GM23338 (cell line): ENCODE measurements at regions not wholly inside any gene's neighbourhood (a gene's known extent, or its start where the extent isn't known, plus 50 kb on each side); places are given as distances from the start of the nearest gene placed in this dataset.

Experiments used
- ATAC-seq: fragments of 200-7000 bp; cut with Tn5 transposase; 3 replicates; pipeline ENCODE4 v1.9.1; 2020
- DNase-seq: peaks from one replicate; pipeline ENCODE4 v3.0.0-alpha.2; 2015; ENCODE audit warnings: low spot score
- H2AFZ ChIP-seq: fragments of 200-600 bp; sonication (generic); 2 replicates; pipeline ENCODE4 v1.8.0; 2016; ENCODE audit warnings: antibody characterized with exemption, mild to moderate bottlenecking, moderate library complexity
- H3F3A ChIP-seq: fragments of 200-600 bp; sonication (generic); replicated peaks from 2 replicates; pipeline ENCODE4 v1.8.0; 2017; ENCODE audit warnings: antibody characterized with exemption, mixed run types, low read depth
- H3K27ac ChIP-seq: fragments of 200-600 bp; sonication (generic); 2 replicates; pipeline ENCODE4 v1.6.1; 2016; ENCODE audit warnings: low read depth
- H3K27me3 ChIP-seq: fragments of 200-600 bp; sonication (generic); 2 replicates; pipeline ENCODE4 v1.8.0; 2016; ENCODE audit warnings: mild to moderate bottlenecking, mixed run types, moderate library complexity; ENCODE audit not compliant: insufficient read depth
- H3K36me3 ChIP-seq: fragments of 200-600 bp; sonication (generic); 2 replicates; pipeline ENCODE4 v1.8.0; 2016; ENCODE audit warnings: mild to moderate bottlenecking; ENCODE audit not compliant: insufficient read depth
- H3K4me1 ChIP-seq: fragments of 200-600 bp; sonication (generic); 2 replicates; pipeline ENCODE4 v1.8.0; 2016; ENCODE audit warnings: mild to moderate bottlenecking, moderate library complexity; ENCODE audit not compliant: insufficient read depth
- H3K4me2 ChIP-seq: fragments of 200-600 bp; sonication (generic); 2 replicates; pipeline ENCODE4 v1.7.1; 2017; ENCODE audit warnings: mixed run types
- H3K4me3 ChIP-seq: fragments of 200-600 bp; sonication (generic); 2 replicates; pipeline ENCODE4 v1.6.1; 2016; ENCODE audit warnings: mixed run types
- H3K79me2 ChIP-seq: fragments of 200-600 bp; sonication (generic); replicated peaks from 2 replicates; pipeline ENCODE4 v1.8.0; 2017; ENCODE audit warnings: mild to moderate bottlenecking; ENCODE audit not compliant: insufficient read depth
- H3K9me2 ChIP-seq: fragments of 200-600 bp; sonication (generic); 2 replicates; pipeline ENCODE4 v1.8.0; 2017; ENCODE audit not compliant: insufficient read depth
- H4K20me1 ChIP-seq: fragments of 200-600 bp; sonication (generic); replicated peaks from 2 replicates; pipeline ENCODE4 v1.8.0; 2017; ENCODE audit warnings: mild to moderate bottlenecking; ENCODE audit not compliant: insufficient read depth
- H3K27ac Mint-ChIP-seq: 2 replicates; pipeline ENCODE4 v1.8.0; 2020; ENCODE audit warnings: inconsistent platforms, mild to moderate bottlenecking, moderate library complexity, mixed read lengths
- H3K27me3 Mint-ChIP-seq: 3 replicates; pipeline ENCODE4 v1.8.0; 2022; ENCODE audit warnings: low read depth, mild to moderate bottlenecking, moderate library complexity, mixed read lengths, inconsistent platforms; ENCODE audit not compliant: insufficient read depth, poor library complexity
- H3K36me3 Mint-ChIP-seq: 3 replicates; pipeline ENCODE4 v1.8.0; 2021; ENCODE audit warnings: low read depth, mild to moderate bottlenecking, inconsistent platforms, moderate library complexity, mixed read lengths
- H3K4me1 Mint-ChIP-seq: 3 replicates; pipeline ENCODE4 v1.8.0; 2020; ENCODE audit warnings: mild to moderate bottlenecking, inconsistent platforms, mixed read lengths
- H3K4me3 Mint-ChIP-seq: 3 replicates; pipeline ENCODE4 v1.8.0; 2021; ENCODE audit warnings: moderate library complexity, mild to moderate bottlenecking, inconsistent platforms, mixed read lengths
- H3K9me3 Mint-ChIP-seq: 3 replicates; pipeline ENCODE4 v1.8.0; 2020; ENCODE audit warnings: moderate library complexity, mild to moderate bottlenecking, inconsistent platforms, mixed read lengths
- CREB1 ChIP-seq: fragments of 250-450 bp; sonication (Bioruptor Pico); IDR thresholded peaks from 2 replicates; pipeline ENCODE4 v1.5.0; 2020; ENCODE audit warnings: low read depth, mild to moderate bottlenecking, moderate library complexity
- CTCF ChIP-seq, 2 experiments: fragments of 200-600 bp in 1 of 2; sonication (generic) in 1 of 2; conservative IDR thresholded peaks; 2 replicates each; pipeline versions ENCODE4 v1.5.1 to v1.6.1; 2016 to 2017; ENCODE audit warnings: antibody characterized with exemption in 2 of 2, low read depth in 2 of 2, mild to moderate bottlenecking in 2 of 2, moderate library complexity in 1 of 2
- EZH2 ChIP-seq: fragments of 200-600 bp; sonication (generic); IDR thresholded peaks from one replicate; pipeline ENCODE4 v1.8.0; 2017; ENCODE audit warnings: antibody characterized with exemption, mild to moderate bottlenecking, low read depth; ENCODE audit not compliant: unreplicated experiment
- EZH2phosphoT487 ChIP-seq: fragments of 200-600 bp; sonication (generic); IDR thresholded peaks from one replicate; pipeline ENCODE4 v1.8.1; 2018; ENCODE audit warnings: antibody characterized with exemption; ENCODE audit not compliant: unreplicated experiment
- NANOG ChIP-seq: IDR thresholded peaks from 2 replicates; pipeline ENCODE4 v1.6.1; 2016; ENCODE audit warnings: antibody characterized with exemption, borderline replicate concordance
- POLR2AphosphoS5 ChIP-seq: IDR thresholded peaks from 2 replicates; pipeline ENCODE4 v1.6.1; 2016; ENCODE audit warnings: antibody characterized with exemption, low read depth
- STAT1 ChIP-seq: IDR thresholded peaks from one replicate; pipeline ENCODE4 v1.6.1; 2016; ENCODE audit warnings: antibody characterized with exemption; ENCODE audit not compliant: unreplicated experiment
- ZNF331 ChIP-seq: fragments of 250-450 bp; sonication (Bioruptor Pico); IDR thresholded peaks from 2 replicates; pipeline ENCODE4 v1.5.0; 2020; ENCODE audit warnings: low read depth, mild to moderate bottlenecking, moderate library complexity
- TF ChIP-seq, protein P1 (sequence below): IDR thresholded peaks from one replicate; pipeline ENCODE4 v1.6.1; 2018; ENCODE audit warnings: antibody characterized with exemption; ENCODE audit not compliant: unreplicated experiment
- TF ChIP-seq, protein P2 (sequence below): IDR thresholded peaks from 2 replicates; pipeline ENCODE4 v1.6.1; 2016; ENCODE audit warnings: antibody characterized with exemption
- TF ChIP-seq, protein P3 (sequence below): fragments of 250-450 bp; sonication (Bioruptor Pico); IDR thresholded peaks from 2 replicates; pipeline ENCODE4 v1.5.0; 2020; ENCODE audit warnings: mild to moderate bottlenecking, moderate library complexity

DNA sequence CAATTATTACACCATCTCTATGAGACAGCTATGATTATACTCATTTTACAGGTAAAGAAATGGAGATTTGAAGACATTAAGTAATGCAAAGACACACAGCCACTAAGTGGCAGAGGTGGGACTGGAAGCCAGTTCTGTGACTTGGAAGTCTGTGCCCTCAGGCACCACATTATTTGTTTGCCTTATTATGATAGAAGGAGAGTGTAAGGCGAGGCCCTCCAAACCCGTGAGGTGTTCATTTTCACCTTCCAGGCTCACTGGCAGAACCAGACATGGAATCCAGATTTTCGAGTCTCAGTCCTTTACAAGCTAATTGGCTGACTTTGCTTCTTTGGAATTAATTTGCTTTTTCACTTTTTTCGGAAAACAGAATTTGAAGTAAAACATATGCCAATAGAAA lies 107.9 kb downstream of the CAND1 start:
- Histone ChIP-seq H2AFZ (no peak overlapping the region), H3K4me3 (no peak overlapping the region), H3K79me2 (no peaks in the 10 kb centered on the region), H3K4me2 (no peak overlapping the region), H3K27ac (no peak overlapping the region), H4K20me1 (no peaks in the 10 kb centered on the region), H3K36me3 (no peaks in the 10 kb centered on the region), H3F3A (no peaks in the 10 kb centered on the region), H3K4me1 (no peaks in the 10 kb centered on the region), H3K27me3 (no peaks in the 10 kb centered on the region), H3K9me2 (no peaks in the 10 kb centered on the region)
- no peak for DNase-seq
- Mint-ChIP-seq H3K4me1 (no peaks in the 10 kb centered on the region), H3K27ac (no peak overlapping the region), H3K4me3 (no peak overlapping the region), H3K9me3 (no peaks in the 10 kb centered on the region; the same call in 2 of the 3 replicates), H3K27me3 (no peaks in the 10 kb centered on the region), H3K36me3 (no peaks in the 10 kb centered on the region)
- no peak for TF ChIP-seq NANOG
- TF ChIP-seq POLR2AphosphoS5, result no peak
- ATAC-seq, result no peak

DNA sequence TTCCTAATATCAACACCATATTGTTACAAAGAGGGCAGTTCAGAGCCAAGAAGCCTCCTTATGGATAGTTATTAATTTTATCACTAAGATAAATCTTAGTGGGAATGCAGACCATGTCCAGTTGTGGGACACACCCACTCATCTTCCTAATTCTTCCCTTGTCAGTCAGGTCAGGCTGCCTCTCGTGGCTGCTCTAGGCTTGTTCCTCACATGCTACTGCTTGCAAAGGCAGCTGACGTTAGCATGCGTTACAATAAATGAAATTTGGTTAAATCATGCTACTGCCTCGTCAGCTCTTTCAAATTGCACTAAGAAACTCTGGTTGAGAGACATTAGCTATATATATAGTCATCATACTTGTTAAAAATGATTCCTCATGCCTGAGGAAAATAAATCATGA lies 108.4 kb downstream of the CAND1 start:
- Histone ChIP-seq H2AFZ (no peak overlapping the region), H3K79me2 (no peaks in the 10 kb centered on the region), H3K4me1 (no peaks in the 10 kb centered on the region), H3K27ac (no peak overlapping the region), H3K4me3 (no peak overlapping the region), H4K20me1 (no peaks in the 10 kb centered on the region), H3K36me3 (no peaks in the 10 kb centered on the region), H3K4me2 (no peak overlapping the region), H3K27me3 (no peaks in the 10 kb centered on the region), H3K9me2 (no peaks in the 10 kb centered on the region), H3F3A (no peaks in the 10 kb centered on the region)
- Mint-ChIP-seq H3K27ac (no peak overlapping the region), H3K9me3 (no peaks in the 10 kb centered on the region; the same call in 2 of the 3 replicates), H3K27me3 (no peaks in the 10 kb centered on the region), H3K4me3 (no peak overlapping the region), H3K4me1 (no peaks in the 10 kb centered on the region), H3K36me3 (no peaks in the 10 kb centered on the region)
- ATAC-seq, result no peak
- DNase-seq, result no peak
- TF ChIP-seq, protein P1, sequence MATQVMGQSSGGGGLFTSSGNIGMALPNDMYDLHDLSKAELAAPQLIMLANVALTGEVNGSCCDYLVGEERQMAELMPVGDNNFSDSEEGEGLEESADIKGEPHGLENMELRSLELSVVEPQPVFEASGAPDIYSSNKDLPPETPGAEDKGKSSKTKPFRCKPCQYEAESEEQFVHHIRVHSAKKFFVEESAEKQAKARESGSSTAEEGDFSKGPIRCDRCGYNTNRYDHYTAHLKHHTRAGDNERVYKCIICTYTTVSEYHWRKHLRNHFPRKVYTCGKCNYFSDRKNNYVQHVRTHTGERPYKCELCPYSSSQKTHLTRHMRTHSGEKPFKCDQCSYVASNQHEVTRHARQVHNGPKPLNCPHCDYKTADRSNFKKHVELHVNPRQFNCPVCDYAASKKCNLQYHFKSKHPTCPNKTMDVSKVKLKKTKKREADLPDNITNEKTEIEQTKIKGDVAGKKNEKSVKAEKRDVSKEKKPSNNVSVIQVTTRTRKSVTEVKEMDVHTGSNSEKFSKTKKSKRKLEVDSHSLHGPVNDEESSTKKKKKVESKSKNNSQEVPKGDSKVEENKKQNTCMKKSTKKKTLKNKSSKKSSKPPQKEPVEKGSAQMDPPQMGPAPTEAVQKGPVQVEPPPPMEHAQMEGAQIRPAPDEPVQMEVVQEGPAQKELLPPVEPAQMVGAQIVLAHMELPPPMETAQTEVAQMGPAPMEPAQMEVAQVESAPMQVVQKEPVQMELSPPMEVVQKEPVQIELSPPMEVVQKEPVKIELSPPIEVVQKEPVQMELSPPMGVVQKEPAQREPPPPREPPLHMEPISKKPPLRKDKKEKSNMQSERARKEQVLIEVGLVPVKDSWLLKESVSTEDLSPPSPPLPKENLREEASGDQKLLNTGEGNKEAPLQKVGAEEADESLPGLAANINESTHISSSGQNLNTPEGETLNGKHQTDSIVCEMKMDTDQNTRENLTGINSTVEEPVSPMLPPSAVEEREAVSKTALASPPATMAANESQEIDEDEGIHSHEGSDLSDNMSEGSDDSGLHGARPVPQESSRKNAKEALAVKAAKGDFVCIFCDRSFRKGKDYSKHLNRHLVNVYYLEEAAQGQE, result no peak
- TF ChIP-seq, protein P2, sequence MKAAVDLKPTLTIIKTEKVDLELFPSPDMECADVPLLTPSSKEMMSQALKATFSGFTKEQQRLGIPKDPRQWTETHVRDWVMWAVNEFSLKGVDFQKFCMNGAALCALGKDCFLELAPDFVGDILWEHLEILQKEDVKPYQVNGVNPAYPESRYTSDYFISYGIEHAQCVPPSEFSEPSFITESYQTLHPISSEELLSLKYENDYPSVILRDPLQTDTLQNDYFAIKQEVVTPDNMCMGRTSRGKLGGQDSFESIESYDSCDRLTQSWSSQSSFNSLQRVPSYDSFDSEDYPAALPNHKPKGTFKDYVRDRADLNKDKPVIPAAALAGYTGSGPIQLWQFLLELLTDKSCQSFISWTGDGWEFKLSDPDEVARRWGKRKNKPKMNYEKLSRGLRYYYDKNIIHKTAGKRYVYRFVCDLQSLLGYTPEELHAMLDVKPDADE, result no peak
- TF ChIP-seq CTCF (conservative IDR thresholded peaks at IDR 0.05; ENCODE audit: low read depth in 2 of 2), result no peak
- TF ChIP-seq, protein P3, sequence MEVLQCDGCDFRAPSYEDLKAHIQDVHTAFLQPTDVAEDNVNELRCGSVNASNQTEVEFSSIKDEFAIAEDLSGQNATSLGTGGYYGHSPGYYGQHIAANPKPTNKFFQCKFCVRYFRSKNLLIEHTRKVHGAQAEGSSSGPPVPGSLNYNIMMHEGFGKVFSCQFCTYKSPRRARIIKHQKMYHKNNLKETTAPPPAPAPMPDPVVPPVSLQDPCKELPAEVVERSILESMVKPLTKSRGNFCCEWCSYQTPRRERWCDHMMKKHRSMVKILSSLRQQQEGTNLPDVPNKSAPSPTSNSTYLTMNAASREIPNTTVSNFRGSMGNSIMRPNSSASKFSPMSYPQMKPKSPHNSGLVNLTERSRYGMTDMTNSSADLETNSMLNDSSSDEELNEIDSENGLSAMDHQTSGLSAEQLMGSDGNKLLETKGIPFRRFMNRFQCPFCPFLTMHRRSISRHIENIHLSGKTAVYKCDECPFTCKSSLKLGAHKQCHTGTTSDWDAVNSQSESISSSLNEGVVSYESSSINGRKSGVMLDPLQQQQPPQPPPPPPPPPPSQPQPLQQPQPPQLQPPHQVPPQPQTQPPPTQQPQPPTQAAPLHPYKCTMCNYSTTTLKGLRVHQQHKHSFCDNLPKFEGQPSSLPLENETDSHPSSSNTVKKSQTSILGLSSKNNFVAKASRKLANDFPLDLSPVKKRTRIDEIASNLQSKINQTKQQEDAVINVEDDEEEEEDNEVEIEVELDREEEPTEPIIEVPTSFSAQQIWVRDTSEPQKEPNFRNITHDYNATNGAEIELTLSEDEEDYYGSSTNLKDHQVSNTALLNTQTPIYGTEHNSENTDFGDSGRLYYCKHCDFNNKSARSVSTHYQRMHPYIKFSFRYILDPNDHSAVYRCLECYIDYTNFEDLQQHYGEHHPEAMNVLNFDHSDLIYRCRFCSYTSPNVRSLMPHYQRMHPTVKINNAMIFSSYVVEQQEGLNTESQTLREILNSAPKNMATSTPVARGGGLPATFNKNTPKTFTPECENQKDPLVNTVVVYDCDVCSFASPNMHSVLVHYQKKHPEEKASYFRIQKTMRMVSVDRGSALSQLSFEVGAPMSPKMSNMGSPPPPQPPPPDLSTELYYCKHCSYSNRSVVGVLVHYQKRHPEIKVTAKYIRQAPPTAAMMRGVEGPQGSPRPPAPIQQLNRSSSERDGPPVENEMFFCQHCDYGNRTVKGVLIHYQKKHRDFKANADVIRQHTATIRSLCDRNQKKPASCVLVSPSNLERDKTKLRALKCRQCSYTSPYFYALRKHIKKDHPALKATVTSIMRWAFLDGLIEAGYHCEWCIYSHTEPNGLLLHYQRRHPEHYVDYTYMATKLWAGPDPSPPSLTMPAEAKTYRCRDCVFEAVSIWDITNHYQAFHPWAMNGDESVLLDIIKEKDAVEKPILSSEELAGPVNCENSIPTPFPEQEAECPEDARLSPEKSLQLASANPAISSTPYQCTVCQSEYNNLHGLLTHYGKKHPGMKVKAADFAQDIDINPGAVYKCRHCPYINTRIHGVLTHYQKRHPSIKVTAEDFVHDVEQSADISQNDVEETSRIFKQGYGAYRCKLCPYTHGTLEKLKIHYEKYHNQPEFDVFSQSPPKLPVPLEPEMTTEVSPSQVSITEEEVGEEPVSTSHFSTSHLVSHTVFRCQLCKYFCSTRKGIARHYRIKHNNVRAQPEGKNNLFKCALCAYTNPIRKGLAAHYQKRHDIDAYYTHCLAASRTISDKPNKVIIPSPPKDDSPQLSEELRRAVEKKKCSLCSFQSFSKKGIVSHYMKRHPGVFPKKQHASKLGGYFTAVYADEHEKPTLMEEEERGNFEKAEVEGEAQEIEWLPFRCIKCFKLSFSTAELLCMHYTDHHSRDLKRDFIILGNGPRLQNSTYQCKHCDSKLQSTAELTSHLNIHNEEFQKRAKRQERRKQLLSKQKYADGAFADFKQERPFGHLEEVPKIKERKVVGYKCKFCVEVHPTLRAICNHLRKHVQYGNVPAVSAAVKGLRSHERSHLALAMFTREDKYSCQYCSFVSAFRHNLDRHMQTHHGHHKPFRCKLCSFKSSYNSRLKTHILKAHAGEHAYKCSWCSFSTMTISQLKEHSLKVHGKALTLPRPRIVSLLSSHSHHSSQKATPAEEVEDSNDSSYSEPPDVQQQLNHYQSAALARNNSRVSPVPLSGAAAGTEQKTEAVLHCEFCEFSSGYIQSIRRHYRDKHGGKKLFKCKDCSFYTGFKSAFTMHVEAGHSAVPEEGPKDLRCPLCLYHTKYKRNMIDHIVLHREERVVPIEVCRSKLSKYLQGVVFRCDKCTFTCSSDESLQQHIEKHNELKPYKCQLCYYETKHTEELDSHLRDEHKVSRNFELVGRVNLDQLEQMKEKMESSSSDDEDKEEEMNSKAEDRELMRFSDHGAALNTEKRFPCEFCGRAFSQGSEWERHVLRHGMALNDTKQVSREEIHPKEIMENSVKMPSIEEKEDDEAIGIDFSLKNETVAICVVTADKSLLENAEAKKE, result no peak
- TF ChIP-seq ZNF331 (CRISPR knock-in tag), result no peak
- no peak for TF ChIP-seq EZH2
- TF ChIP-seq CREB1 (CRISPR knock-in tag), result no peak
- no peak for TF ChIP-seq STAT1
- no peak for TF ChIP-seq EZH2phosphoT487
